Breast epithelium (tissue), 3 donors: ENCODE measurements at regions not wholly inside any gene's neighbourhood (a gene's known extent, or its start where the extent isn't known, plus 50 kb on each side); places are given as distances from the start of the nearest gene placed in this dataset.

Experiments used
- POLR2A ChIP-seq: fragments of 450-650 bp; IDR thresholded peaks from one replicate; pipeline ENCODE4 v1.6.1; 2016; ENCODE audit warnings: antibody characterized with exemption, mild to moderate bottlenecking, moderate library complexity
- POLR2AphosphoS5 ChIP-seq, 3 donors: sonication (generic); formaldehyde crosslinking; IDR thresholded peaks; one replicate each; pipeline ENCODE4 v1.6.1; 2017; ENCODE audit warnings: antibody characterized with exemption in 3 of 3
- TF ChIP-seq, protein P1 (sequence below), 3 donors: fragments of 450-650 bp; IDR thresholded peaks; one replicate each; pipeline ENCODE4 v1.5.1; 2016 to 2017; ENCODE audit warnings: antibody characterized with exemption in 3 of 3, mild to moderate bottlenecking in 3 of 3, moderate library complexity in 3 of 3

DNA sequence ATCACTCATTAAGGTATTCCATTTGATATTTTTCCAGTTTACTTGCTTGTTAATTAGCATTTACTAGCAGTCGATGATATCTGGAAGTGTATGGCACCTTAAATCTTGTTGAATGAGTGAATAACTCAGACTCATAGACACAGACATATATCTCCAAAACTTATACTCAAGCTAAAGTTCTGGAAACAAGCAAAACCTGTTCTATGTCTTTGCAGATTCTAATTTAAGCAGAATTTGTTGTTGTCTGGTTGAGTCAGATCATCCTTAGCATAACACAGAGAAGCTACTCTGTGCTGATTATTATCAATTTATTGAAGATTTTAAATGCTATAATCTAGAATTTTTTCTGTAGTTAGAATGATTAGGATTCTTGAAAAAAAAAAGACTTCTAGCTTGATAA is 296.2 kb downstream of the MDFIC start:
- TF ChIP-seq, protein P1, sequence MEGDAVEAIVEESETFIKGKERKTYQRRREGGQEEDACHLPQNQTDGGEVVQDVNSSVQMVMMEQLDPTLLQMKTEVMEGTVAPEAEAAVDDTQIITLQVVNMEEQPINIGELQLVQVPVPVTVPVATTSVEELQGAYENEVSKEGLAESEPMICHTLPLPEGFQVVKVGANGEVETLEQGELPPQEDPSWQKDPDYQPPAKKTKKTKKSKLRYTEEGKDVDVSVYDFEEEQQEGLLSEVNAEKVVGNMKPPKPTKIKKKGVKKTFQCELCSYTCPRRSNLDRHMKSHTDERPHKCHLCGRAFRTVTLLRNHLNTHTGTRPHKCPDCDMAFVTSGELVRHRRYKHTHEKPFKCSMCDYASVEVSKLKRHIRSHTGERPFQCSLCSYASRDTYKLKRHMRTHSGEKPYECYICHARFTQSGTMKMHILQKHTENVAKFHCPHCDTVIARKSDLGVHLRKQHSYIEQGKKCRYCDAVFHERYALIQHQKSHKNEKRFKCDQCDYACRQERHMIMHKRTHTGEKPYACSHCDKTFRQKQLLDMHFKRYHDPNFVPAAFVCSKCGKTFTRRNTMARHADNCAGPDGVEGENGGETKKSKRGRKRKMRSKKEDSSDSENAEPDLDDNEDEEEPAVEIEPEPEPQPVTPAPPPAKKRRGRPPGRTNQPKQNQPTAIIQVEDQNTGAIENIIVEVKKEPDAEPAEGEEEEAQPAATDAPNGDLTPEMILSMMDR (IDR thresholded peaks at IDR 0.05) = no peak
- no peak for TF ChIP-seq POLR2AphosphoS5 (IDR thresholded peaks at IDR 0.05)
- no peak for TF ChIP-seq POLR2A
